GM23338 (cell line): ENCODE measurements at regions not wholly inside any gene's neighbourhood (a gene's known extent, or its start where the extent isn't known, plus 50 kb on each side); places are given as distances from the start of the nearest gene placed in this dataset.

Source experiments
- ATAC-seq: fragments of 200-7000 bp; cut with Tn5 transposase; 3 replicates; pipeline ENCODE4 v1.9.1; 2020
- DNase-seq: peaks from one replicate; pipeline ENCODE4 v3.0.0-alpha.2; 2015; ENCODE audit warnings: low spot score
- H2AFZ ChIP-seq: fragments of 200-600 bp; sonication (generic); 2 replicates; pipeline ENCODE4 v1.8.0; 2016; ENCODE audit warnings: antibody characterized with exemption, mild to moderate bottlenecking, moderate library complexity
- H3F3A ChIP-seq: fragments of 200-600 bp; sonication (generic); replicated peaks from 2 replicates; pipeline ENCODE4 v1.8.0; 2017; ENCODE audit warnings: antibody characterized with exemption, mixed run types, low read depth
- H3K27ac ChIP-seq: fragments of 200-600 bp; sonication (generic); 2 replicates; pipeline ENCODE4 v1.6.1; 2016; ENCODE audit warnings: low read depth
- H3K27me3 ChIP-seq: fragments of 200-600 bp; sonication (generic); 2 replicates; pipeline ENCODE4 v1.8.0; 2016; ENCODE audit warnings: mild to moderate bottlenecking, mixed run types, moderate library complexity; ENCODE audit not compliant: insufficient read depth
- H3K36me3 ChIP-seq: fragments of 200-600 bp; sonication (generic); 2 replicates; pipeline ENCODE4 v1.8.0; 2016; ENCODE audit warnings: mild to moderate bottlenecking; ENCODE audit not compliant: insufficient read depth
- H3K4me1 ChIP-seq: fragments of 200-600 bp; sonication (generic); 2 replicates; pipeline ENCODE4 v1.8.0; 2016; ENCODE audit warnings: mild to moderate bottlenecking, moderate library complexity; ENCODE audit not compliant: insufficient read depth
- H3K4me2 ChIP-seq: fragments of 200-600 bp; sonication (generic); 2 replicates; pipeline ENCODE4 v1.7.1; 2017; ENCODE audit warnings: mixed run types
- H3K4me3 ChIP-seq: fragments of 200-600 bp; sonication (generic); 2 replicates; pipeline ENCODE4 v1.6.1; 2016; ENCODE audit warnings: mixed run types
- H3K79me2 ChIP-seq: fragments of 200-600 bp; sonication (generic); replicated peaks from 2 replicates; pipeline ENCODE4 v1.8.0; 2017; ENCODE audit warnings: mild to moderate bottlenecking; ENCODE audit not compliant: insufficient read depth
- H3K9me2 ChIP-seq: fragments of 200-600 bp; sonication (generic); 2 replicates; pipeline ENCODE4 v1.8.0; 2017; ENCODE audit not compliant: insufficient read depth
- H4K20me1 ChIP-seq: fragments of 200-600 bp; sonication (generic); replicated peaks from 2 replicates; pipeline ENCODE4 v1.8.0; 2017; ENCODE audit warnings: mild to moderate bottlenecking; ENCODE audit not compliant: insufficient read depth
- H3K27ac Mint-ChIP-seq: 2 replicates; pipeline ENCODE4 v1.8.0; 2020; ENCODE audit warnings: inconsistent platforms, mild to moderate bottlenecking, moderate library complexity, mixed read lengths
- H3K27me3 Mint-ChIP-seq: 3 replicates; pipeline ENCODE4 v1.8.0; 2022; ENCODE audit warnings: low read depth, mild to moderate bottlenecking, moderate library complexity, mixed read lengths, inconsistent platforms; ENCODE audit not compliant: insufficient read depth, poor library complexity
- H3K36me3 Mint-ChIP-seq: 3 replicates; pipeline ENCODE4 v1.8.0; 2021; ENCODE audit warnings: low read depth, mild to moderate bottlenecking, inconsistent platforms, moderate library complexity, mixed read lengths
- H3K4me1 Mint-ChIP-seq: 3 replicates; pipeline ENCODE4 v1.8.0; 2020; ENCODE audit warnings: mild to moderate bottlenecking, inconsistent platforms, mixed read lengths
- H3K4me3 Mint-ChIP-seq: 3 replicates; pipeline ENCODE4 v1.8.0; 2021; ENCODE audit warnings: moderate library complexity, mild to moderate bottlenecking, inconsistent platforms, mixed read lengths
- H3K9me3 Mint-ChIP-seq: 3 replicates; pipeline ENCODE4 v1.8.0; 2020; ENCODE audit warnings: moderate library complexity, mild to moderate bottlenecking, inconsistent platforms, mixed read lengths
- CREB1 ChIP-seq: fragments of 250-450 bp; sonication (Bioruptor Pico); IDR thresholded peaks from 2 replicates; pipeline ENCODE4 v1.5.0; 2020; ENCODE audit warnings: low read depth, mild to moderate bottlenecking, moderate library complexity
- EZH2 ChIP-seq: fragments of 200-600 bp; sonication (generic); IDR thresholded peaks from one replicate; pipeline ENCODE4 v1.8.0; 2017; ENCODE audit warnings: antibody characterized with exemption, mild to moderate bottlenecking, low read depth; ENCODE audit not compliant: unreplicated experiment
- EZH2phosphoT487 ChIP-seq: fragments of 200-600 bp; sonication (generic); IDR thresholded peaks from one replicate; pipeline ENCODE4 v1.8.1; 2018; ENCODE audit warnings: antibody characterized with exemption; ENCODE audit not compliant: unreplicated experiment
- JUNB ChIP-seq: IDR thresholded peaks from one replicate; pipeline ENCODE4 v1.6.1; 2016; ENCODE audit warnings: antibody characterized with exemption; ENCODE audit not compliant: unreplicated experiment
- NANOG ChIP-seq: IDR thresholded peaks from 2 replicates; pipeline ENCODE4 v1.6.1; 2016; ENCODE audit warnings: antibody characterized with exemption, borderline replicate concordance
- POLR2AphosphoS5 ChIP-seq: IDR thresholded peaks from 2 replicates; pipeline ENCODE4 v1.6.1; 2016; ENCODE audit warnings: antibody characterized with exemption, low read depth
- STAT1 ChIP-seq: IDR thresholded peaks from one replicate; pipeline ENCODE4 v1.6.1; 2016; ENCODE audit warnings: antibody characterized with exemption; ENCODE audit not compliant: unreplicated experiment
- ZNF331 ChIP-seq: fragments of 250-450 bp; sonication (Bioruptor Pico); IDR thresholded peaks from 2 replicates; pipeline ENCODE4 v1.5.0; 2020; ENCODE audit warnings: low read depth, mild to moderate bottlenecking, moderate library complexity
- TF ChIP-seq, protein P1 (sequence below), 2 experiments: fragments of 200-600 bp in 1 of 2; sonication (generic) in 1 of 2; conservative IDR thresholded peaks; 2 replicates each; pipeline versions ENCODE4 v1.5.1 to v1.6.1; 2016 to 2017; ENCODE audit warnings: antibody characterized with exemption in 2 of 2, low read depth in 2 of 2, mild to moderate bottlenecking in 2 of 2, moderate library complexity in 1 of 2
- TF ChIP-seq, protein P2 (sequence below): IDR thresholded peaks from one replicate; pipeline ENCODE4 v1.6.1; 2018; ENCODE audit warnings: antibody characterized with exemption; ENCODE audit not compliant: unreplicated experiment
- TF ChIP-seq, protein P3 (sequence below): IDR thresholded peaks from 2 replicates; pipeline ENCODE4 v1.6.1; 2016; ENCODE audit warnings: antibody characterized with exemption

DNA sequence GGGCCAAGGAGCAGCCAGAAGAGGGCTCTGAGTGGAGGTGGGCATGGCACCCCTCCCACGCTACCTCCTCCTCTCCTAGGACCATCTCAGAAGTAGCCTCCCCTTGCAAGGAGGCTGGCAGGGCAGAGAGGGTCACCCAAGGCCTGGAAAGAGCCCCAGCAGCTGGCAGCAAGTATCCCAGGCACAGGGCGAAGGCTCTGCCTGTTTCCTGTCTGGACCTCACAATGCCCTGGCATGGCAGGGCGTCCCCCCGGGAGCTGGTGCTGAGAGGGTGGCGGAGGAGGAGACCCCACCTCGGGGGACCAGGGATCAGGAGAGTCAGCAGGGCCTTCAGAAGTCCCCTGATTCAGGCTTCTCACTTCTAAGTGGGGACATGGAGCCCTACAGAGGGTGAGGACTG lies 66.2 kb upstream of the TAF1B start (continued):
- TF ChIP-seq, protein P1, sequence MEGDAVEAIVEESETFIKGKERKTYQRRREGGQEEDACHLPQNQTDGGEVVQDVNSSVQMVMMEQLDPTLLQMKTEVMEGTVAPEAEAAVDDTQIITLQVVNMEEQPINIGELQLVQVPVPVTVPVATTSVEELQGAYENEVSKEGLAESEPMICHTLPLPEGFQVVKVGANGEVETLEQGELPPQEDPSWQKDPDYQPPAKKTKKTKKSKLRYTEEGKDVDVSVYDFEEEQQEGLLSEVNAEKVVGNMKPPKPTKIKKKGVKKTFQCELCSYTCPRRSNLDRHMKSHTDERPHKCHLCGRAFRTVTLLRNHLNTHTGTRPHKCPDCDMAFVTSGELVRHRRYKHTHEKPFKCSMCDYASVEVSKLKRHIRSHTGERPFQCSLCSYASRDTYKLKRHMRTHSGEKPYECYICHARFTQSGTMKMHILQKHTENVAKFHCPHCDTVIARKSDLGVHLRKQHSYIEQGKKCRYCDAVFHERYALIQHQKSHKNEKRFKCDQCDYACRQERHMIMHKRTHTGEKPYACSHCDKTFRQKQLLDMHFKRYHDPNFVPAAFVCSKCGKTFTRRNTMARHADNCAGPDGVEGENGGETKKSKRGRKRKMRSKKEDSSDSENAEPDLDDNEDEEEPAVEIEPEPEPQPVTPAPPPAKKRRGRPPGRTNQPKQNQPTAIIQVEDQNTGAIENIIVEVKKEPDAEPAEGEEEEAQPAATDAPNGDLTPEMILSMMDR (conservative IDR thresholded peaks at IDR 0.05; ENCODE audit: low read depth in 2 of 2): no peak
- TF ChIP-seq, protein P2, sequence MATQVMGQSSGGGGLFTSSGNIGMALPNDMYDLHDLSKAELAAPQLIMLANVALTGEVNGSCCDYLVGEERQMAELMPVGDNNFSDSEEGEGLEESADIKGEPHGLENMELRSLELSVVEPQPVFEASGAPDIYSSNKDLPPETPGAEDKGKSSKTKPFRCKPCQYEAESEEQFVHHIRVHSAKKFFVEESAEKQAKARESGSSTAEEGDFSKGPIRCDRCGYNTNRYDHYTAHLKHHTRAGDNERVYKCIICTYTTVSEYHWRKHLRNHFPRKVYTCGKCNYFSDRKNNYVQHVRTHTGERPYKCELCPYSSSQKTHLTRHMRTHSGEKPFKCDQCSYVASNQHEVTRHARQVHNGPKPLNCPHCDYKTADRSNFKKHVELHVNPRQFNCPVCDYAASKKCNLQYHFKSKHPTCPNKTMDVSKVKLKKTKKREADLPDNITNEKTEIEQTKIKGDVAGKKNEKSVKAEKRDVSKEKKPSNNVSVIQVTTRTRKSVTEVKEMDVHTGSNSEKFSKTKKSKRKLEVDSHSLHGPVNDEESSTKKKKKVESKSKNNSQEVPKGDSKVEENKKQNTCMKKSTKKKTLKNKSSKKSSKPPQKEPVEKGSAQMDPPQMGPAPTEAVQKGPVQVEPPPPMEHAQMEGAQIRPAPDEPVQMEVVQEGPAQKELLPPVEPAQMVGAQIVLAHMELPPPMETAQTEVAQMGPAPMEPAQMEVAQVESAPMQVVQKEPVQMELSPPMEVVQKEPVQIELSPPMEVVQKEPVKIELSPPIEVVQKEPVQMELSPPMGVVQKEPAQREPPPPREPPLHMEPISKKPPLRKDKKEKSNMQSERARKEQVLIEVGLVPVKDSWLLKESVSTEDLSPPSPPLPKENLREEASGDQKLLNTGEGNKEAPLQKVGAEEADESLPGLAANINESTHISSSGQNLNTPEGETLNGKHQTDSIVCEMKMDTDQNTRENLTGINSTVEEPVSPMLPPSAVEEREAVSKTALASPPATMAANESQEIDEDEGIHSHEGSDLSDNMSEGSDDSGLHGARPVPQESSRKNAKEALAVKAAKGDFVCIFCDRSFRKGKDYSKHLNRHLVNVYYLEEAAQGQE: no peak
- TF ChIP-seq NANOG (no peak), EZH2phosphoT487 (no peak), EZH2 (no peak), CREB1 (CRISPR knock-in tag) (no peak), ZNF331 (no peak)

DNA sequence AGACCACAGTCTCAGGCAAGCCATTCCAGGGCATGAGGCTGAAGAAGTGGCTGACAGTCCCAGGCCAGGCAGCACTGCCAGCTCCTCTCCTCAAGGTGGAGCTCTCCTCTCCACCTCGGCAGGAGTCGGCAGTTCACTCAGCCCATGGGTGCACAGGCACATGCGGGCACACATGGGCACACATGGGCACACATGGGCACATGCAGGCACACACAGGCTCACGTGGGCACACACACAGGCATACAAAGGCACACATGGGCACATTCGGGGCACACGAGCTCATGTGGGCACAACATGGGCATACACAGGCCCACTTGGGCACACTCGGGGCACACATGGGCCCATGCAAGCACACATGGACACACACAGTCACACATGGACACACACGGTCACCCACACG lies 65.3 kb upstream of the TAF1B start:
- no peak overlapping the region for H3K4me3 Mint-ChIP-seq
- peaks cover 12% of the 10 kb centered on the region; the same call in 2 of the 3 replicates for H3K4me1 Mint-ChIP-seq
- H3K36me3 ChIP-seq: no peaks in the 10 kb centered on the region
- H3K27ac Mint-ChIP-seq: no peak overlapping the region
- no peak overlapping the region for H3K27ac ChIP-seq
- no peaks in the 10 kb centered on the region for H4K20me1 ChIP-seq
- H3K4me2 ChIP-seq: no peak overlapping the region
- H3K36me3 Mint-ChIP-seq: no peaks in the 10 kb centered on the region; the same call in 2 of the 3 replicates
- no peaks in the 10 kb centered on the region for H3K27me3 ChIP-seq
- H3K79me2 ChIP-seq: no peaks in the 10 kb centered on the region
- no peak overlapping the region for H2AFZ ChIP-seq
- ATAC-seq (peak; percentile 90), DNase-seq (peak; percentile 50)
- no peak overlapping the region for H3K4me3 ChIP-seq
- peaks cover 7% of the 10 kb centered on the region for H3K27me3 Mint-ChIP-seq
- H3F3A ChIP-seq: no peaks in the 10 kb centered on the region
- H3K9me3 Mint-ChIP-seq: peaks cover 3% of the 10 kb centered on the region; the same call in 1 of the 3 replicates
- TF ChIP-seq, protein P3, sequence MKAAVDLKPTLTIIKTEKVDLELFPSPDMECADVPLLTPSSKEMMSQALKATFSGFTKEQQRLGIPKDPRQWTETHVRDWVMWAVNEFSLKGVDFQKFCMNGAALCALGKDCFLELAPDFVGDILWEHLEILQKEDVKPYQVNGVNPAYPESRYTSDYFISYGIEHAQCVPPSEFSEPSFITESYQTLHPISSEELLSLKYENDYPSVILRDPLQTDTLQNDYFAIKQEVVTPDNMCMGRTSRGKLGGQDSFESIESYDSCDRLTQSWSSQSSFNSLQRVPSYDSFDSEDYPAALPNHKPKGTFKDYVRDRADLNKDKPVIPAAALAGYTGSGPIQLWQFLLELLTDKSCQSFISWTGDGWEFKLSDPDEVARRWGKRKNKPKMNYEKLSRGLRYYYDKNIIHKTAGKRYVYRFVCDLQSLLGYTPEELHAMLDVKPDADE: no peak
- TF ChIP-seq, protein P1 (conservative IDR thresholded peaks at IDR 0.05; ENCODE audit: low read depth in 2 of 2): peak; percentile 51 to 77
- TF ChIP-seq POLR2AphosphoS5 (no peak), JUNB (no peak), EZH2phosphoT487 (no peak), STAT1 (no peak)
- H3K9me2 ChIP-seq: no peaks in the 10 kb centered on the region
- no peaks in the 10 kb centered on the region for H3K4me1 ChIP-seq
